Esophagus squamous epithelium (tissue), 5 donors: ENCODE measurements at regions not wholly inside any gene's neighbourhood (a gene's known extent, or its start where the extent isn't known, plus 50 kb on each side); places are given as distances from the start of the nearest gene placed in this dataset.
"Not testable (repeated sequence)": the region's sequence is repeated elsewhere in the genome, so short reads cannot be mapped to it uniquely, and the experiment has no call there.

Source experiments
- DNase-seq: peaks from one replicate; lab custom pipeline; 2025; lab: John Stamatoyannopoulos, UW
- H3K27ac ChIP-seq, 4 donors: fragments of 200-600 bp; sonication (generic); one replicate each; pipeline ENCODE4 v1.5.1; 2016 to 2019; ENCODE audit warnings: mild to moderate bottlenecking in 1 of 4
- H3K27me3 ChIP-seq, 4 donors: fragments of 200-600 bp; sonication (generic); 1 replicate in 3 of 4; 2 replicates in 1 of 4; pipeline versions ENCODE4 v1.5.1 to v1.6.0; 2017 to 2021; ENCODE audit warnings: antibody characterized with exemption in 1 of 4
- H3K36me3 ChIP-seq, 3 donors: fragments of 200-600 bp; sonication (generic); one replicate each; pipeline ENCODE4 v1.5.1; 2016 to 2019
- H3K4me1 ChIP-seq, 3 donors: fragments of 200-600 bp; sonication (generic); one replicate each; pipeline ENCODE4 v1.5.1; 2017 to 2019
- H3K4me3 ChIP-seq, 4 donors: fragments of 200-600 bp; sonication (generic); 1 replicate in 3 of 4; 2 replicates in 1 of 4; pipeline ENCODE4 v1.5.1; 2016 to 2019; ENCODE audit warnings: mild to moderate bottlenecking in 2 of 4, moderate library complexity in 1 of 4
- H3K9me3 ChIP-seq, 3 donors: fragments of 200-600 bp; sonication (generic); one replicate each; pipeline ENCODE4 v1.5.1; 2016 to 2019
- POLR2A ChIP-seq, 4 donors: fragments of 450-650 bp; IDR thresholded peaks; one replicate each; pipeline ENCODE4 v1.6.1; 2017; ENCODE audit warnings: antibody characterized with exemption in 4 of 4, mild to moderate bottlenecking in 4 of 4, moderate library complexity in 3 of 4
- WGBS, 2 donors: methylation state at CpG; one replicate each; pipeline ENCODE4 v1.1.5; 2018; 5-methylcytosine and 5-hydroxymethylcytosine counted together
- intact Hi-C: fragments of 100-400 bp; cut with DNase I; formaldehyde crosslinking; loops from one replicate; pipeline ENCODE4 v1.15.0; 2022
- TF ChIP-seq, protein P1 (sequence below), 6 experiments: fragments of 450-650 bp in 4 of 6; fragments of 200-600 bp in 2 of 6; sonication (generic) in 2 of 6; IDR thresholded peaks; one replicate each; pipeline ENCODE4 v1.5.1; 2016 to 2019; ENCODE audit warnings: antibody characterized with exemption in 6 of 6, mild to moderate bottlenecking in 4 of 6, moderate library complexity in 4 of 6
- donor health status: DM: yes; HTN: yes; CAD: no.

DNA sequence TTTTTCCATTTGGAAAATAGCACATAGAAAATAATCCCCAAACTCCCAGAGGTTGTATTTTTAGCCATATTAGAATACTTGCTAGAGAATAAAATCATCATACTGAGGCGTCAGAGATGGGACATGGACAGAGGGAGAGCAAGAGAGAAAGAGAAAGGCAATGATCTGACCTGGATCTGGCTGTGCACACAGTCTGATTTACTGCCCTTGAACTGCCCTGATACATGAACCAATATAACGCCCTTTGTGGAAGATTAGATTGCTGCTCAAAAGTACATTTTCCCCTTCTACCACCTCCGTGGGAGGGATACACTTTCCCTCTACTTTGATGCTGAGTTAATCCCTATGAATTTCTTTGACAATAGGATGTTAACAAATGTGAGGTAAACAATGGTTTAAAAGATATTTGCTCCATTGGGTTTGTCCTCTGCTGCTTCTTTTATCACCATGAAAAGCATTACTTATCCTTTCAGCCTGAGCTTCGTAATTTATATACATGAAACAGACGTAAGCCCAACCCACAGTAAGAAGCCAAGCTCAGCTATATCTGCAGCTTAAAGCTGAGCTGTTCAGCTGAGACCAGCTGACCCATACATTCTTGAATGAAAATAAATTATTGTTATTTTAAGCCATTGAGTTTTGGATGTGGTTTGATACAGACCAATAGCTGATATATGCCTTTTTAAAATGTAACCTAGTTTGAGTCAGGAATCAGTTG, 1664.6 kb upstream of the CELF4 start:
- no peaks in the 10 kb centered on the region for H3K4me1 ChIP-seq
- H3K36me3 ChIP-seq = no peaks in the 10 kb centered on the region
- no peak for DNase-seq
- H3K9me3 ChIP-seq = peaks cover 0 to 1% (median 0%) of the 10 kb centered on the region in 3 donors
- no peaks in the 10 kb centered on the region for H3K27me3 ChIP-seq
- WGBS, 2 donors = 66% methylated on average over 5 of the region's 5 CpGs
- H3K27ac ChIP-seq = no peak overlapping the region
- TF ChIP-seq, protein P1, sequence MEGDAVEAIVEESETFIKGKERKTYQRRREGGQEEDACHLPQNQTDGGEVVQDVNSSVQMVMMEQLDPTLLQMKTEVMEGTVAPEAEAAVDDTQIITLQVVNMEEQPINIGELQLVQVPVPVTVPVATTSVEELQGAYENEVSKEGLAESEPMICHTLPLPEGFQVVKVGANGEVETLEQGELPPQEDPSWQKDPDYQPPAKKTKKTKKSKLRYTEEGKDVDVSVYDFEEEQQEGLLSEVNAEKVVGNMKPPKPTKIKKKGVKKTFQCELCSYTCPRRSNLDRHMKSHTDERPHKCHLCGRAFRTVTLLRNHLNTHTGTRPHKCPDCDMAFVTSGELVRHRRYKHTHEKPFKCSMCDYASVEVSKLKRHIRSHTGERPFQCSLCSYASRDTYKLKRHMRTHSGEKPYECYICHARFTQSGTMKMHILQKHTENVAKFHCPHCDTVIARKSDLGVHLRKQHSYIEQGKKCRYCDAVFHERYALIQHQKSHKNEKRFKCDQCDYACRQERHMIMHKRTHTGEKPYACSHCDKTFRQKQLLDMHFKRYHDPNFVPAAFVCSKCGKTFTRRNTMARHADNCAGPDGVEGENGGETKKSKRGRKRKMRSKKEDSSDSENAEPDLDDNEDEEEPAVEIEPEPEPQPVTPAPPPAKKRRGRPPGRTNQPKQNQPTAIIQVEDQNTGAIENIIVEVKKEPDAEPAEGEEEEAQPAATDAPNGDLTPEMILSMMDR (IDR thresholded peaks at IDR 0.05) = no peak
- intact Hi-C loops = no loop called here
- H3K4me3 ChIP-seq = no peak overlapping the region

DNA sequence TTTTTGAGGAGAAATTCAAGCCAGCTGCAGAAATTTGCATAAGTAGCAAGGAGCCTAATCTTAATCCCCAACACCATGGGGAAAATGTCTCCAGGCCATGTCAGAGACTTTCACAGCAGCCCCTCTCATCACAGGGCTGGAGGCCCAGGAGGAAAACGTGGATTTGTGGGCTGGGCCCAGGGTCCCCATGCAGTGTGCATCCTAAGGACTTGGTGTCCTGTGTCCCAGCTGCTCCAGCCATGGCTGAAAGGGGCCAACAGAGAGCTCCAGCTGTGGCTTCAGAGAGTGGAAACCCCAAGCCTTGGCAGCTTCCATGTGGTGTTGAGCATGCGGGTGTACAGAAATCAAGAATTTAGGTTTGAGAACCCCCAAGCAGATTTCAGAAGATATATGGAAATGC, 1662.2 kb upstream of the CELF4 start:
- H3K9me3 ChIP-seq, H3K27me3 ChIP-seq, H3K27ac ChIP-seq, intact Hi-C loops, H3K4me3 ChIP-seq, H3K36me3 ChIP-seq, H3K4me1 ChIP-seq, DNase-seq: not testable (repeated sequence)
- WGBS, 2 donors = 86 to 100% methylated on average over 1 of the region's 2 CpGs

- Histone ChIP-seq H3K4me3 (no peak overlapping the region), H3K36me3 (no peaks in the 10 kb centered on the region), H3K9me3 (no peaks in the 10 kb centered on the region), H3K4me1 (no peaks in the 10 kb centered on the region), H3K27me3 (no peaks in the 10 kb centered on the region), H3K27ac (no peak overlapping the region)
- intact Hi-C loops = no loop called here
- WGBS, 2 donors = 67 to 75% methylated on average over 1 of the region's 1 CpG
- TF ChIP-seq, protein P1 (IDR thresholded peaks at IDR 0.05) = no peak
- no peak for TF ChIP-seq POLR2A (IDR thresholded peaks at IDR 0.05)
- DNase-seq = no peak
Measured at GRCh38 chr18:39225373-39225772, 1659.8 kb upstream of the CELF4 start.

DNA sequence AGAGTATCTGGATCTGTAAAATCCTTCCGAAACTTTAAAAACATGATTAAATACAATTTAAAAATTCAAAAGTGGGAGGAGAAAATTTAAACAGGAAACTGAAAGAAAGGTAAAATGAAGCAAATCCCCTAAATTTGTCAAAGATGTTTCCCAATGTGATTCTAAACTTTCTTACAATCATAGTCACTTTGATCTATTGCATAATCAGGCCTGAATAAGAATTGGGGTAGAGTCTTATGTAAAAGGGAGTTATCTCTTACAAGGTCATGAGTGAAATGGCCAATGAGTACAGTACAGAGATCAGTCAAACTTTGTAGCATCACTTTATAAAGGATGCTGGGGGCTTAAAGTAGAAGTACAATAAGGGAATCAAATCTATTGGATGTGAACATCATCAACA, 1657.7 kb upstream of the CELF4 start:
- Histone ChIP-seq H3K27ac (no peak overlapping the region), H3K4me1 (no peaks in the 10 kb centered on the region), H3K27me3 (no peaks in the 10 kb centered on the region), H3K9me3 (no peaks in the 10 kb centered on the region), H3K4me3 (no peak overlapping the region), H3K36me3 (no peaks in the 10 kb centered on the region)
- intact Hi-C loops = no loop called here
- TF ChIP-seq POLR2A (IDR thresholded peaks at IDR 0.05) = no peak
- TF ChIP-seq, protein P1 (IDR thresholded peaks at IDR 0.05) = no peak
- no peak for DNase-seq
- WGBS, 2 donors = 89% methylated on average over 1 of the region's 1 CpG

DNA sequence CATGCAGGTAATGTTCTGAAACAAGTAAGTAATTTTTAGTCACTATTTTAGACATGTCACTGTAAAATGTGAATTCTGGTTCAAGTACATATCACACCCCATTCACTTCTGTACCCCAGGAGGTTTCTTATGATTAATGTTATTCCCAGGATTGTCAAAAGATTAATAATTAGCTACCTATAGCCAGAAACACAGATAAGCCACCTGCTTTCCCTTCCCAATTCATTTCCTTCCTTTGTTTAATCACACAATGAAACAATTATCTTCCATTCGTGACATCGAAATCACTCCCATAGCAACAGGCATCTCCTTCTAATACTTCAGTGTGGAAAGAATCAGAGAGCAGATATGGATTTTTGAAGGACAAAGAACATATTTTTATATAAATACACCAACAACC, 1650.3 kb upstream of the CELF4 start:
- no peaks in the 10 kb centered on the region for H3K27me3 ChIP-seq
- 80 to 85% methylated on average over 2 of the region's 2 CpGs for WGBS, 2 donors
- H3K4me3 ChIP-seq = no peak overlapping the region
- TF ChIP-seq, protein P1 (IDR thresholded peaks at IDR 0.05) = no peak
- TF ChIP-seq POLR2A (IDR thresholded peaks at IDR 0.05) = no peak
- intact Hi-C loops = no loop called here
- H3K36me3 ChIP-seq = no peaks in the 10 kb centered on the region
- no peak for DNase-seq
- H3K4me1 ChIP-seq = no peaks in the 10 kb centered on the region
- H3K9me3 ChIP-seq = no peaks in the 10 kb centered on the region
- no peak overlapping the region for H3K27ac ChIP-seq

- intact Hi-C loops = no loop called here
- Histone ChIP-seq H3K4me1 (no peaks in the 10 kb centered on the region), H3K27ac (no peak overlapping the region), H3K9me3 (no peaks in the 10 kb centered on the region), H3K27me3 (no peaks in the 10 kb centered on the region), H3K4me3 (no peak overlapping the region), H3K36me3 (no peaks in the 10 kb centered on the region)
- 75 to 76% methylated on average over 1 of the region's 1 CpG for WGBS, 2 donors
- no peak for TF ChIP-seq POLR2A (IDR thresholded peaks at IDR 0.05)
- TF ChIP-seq, protein P1 (IDR thresholded peaks at IDR 0.05) = no peak
- DNase-seq = no peak
Measured at GRCh38 chr18:39211461-39211860, 1645.9 kb upstream of the CELF4 start.
